VCaP (cell line): ENCODE measurements at regions not wholly inside any gene's neighbourhood (a gene's known extent, or its start where the extent isn't known, plus 50 kb on each side); places are given as distances from the start of the nearest gene placed in this dataset.
"Not testable (repeated sequence)": the region's sequence is repeated elsewhere in the genome, so short reads cannot be mapped to it uniquely, and the experiment has no call there.

Experiments
- H3K27ac ChIP-seq: fragments of 450-650 bp; 2 replicates; pipeline ENCODE4 v1.5.1; 2017
- TF ChIP-seq, protein P1 (sequence below): fragments of 450-650 bp; conservative IDR thresholded peaks from 2 replicates; pipeline ENCODE4 v1.5.1; 2017; ENCODE audit warnings: mild to moderate bottlenecking, moderate library complexity

DNA sequence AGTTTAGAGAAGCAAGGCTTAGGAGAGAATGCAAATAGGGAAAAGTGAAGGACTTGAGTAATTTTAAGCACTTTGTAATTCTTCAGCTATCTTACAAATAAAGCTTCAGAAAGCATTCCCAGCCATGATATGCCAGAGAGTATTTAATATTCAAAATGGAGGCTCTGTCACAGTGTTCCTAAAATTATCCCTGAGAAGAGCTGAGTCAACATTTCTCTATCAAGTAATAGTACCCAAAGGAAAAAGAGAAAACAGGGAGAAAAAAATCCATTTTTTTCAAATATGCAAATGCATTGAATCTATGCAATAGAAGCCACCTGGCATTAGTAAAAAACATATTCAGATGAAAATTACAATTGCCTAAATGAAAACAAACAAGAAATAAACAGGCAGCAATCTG is 392.6 kb upstream of the FAM174A start:
- TF ChIP-seq, protein P1, sequence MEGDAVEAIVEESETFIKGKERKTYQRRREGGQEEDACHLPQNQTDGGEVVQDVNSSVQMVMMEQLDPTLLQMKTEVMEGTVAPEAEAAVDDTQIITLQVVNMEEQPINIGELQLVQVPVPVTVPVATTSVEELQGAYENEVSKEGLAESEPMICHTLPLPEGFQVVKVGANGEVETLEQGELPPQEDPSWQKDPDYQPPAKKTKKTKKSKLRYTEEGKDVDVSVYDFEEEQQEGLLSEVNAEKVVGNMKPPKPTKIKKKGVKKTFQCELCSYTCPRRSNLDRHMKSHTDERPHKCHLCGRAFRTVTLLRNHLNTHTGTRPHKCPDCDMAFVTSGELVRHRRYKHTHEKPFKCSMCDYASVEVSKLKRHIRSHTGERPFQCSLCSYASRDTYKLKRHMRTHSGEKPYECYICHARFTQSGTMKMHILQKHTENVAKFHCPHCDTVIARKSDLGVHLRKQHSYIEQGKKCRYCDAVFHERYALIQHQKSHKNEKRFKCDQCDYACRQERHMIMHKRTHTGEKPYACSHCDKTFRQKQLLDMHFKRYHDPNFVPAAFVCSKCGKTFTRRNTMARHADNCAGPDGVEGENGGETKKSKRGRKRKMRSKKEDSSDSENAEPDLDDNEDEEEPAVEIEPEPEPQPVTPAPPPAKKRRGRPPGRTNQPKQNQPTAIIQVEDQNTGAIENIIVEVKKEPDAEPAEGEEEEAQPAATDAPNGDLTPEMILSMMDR: no peak

DNA sequence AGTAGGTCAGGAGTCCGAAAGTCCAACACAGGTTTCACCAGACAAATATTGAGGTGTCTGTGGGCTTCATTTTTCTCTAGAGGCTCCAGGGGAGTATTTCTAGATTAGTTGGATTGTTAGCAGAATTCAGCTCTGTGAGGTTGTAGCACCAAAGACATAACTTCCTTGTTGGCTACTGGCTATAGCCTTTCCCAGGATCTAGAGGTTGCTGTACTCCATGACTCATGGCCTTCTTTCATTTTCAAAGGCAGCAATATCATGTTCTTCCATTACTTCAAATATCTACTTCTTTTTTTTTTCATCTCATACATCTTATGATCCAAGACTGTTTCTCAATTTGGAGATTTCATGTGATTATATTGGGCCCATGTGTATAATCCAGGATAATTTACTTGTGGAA is 404.0 kb upstream of the FAM174A start:
- TF ChIP-seq, protein P1: no peak
- no peak overlapping the region for H3K27ac ChIP-seq

More for the DNA sequence above, 392.6 kb upstream of the FAM174A start:
- no peak overlapping the region for H3K27ac ChIP-seq

DNA sequence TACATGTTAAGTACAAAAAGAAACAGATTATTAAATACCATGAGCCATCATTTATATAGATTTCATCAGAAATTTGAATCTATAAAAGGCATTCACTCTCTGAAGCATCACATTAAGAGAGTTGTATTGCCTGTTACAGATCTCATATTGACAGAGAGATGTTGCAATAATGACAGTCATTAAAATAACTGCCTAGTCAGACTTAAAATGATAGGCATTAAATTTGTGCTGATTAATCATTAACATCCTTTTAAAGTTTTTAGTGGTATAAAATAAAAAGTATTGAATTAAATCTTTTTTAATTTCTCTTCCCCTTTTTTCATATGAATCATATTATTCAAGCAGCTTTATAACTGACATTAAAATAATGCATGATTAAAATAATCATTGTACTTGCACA is 404.9 kb upstream of the FAM174A start:
- H3K27ac ChIP-seq: no peak overlapping the region
- TF ChIP-seq, protein P1: no peak

DNA sequence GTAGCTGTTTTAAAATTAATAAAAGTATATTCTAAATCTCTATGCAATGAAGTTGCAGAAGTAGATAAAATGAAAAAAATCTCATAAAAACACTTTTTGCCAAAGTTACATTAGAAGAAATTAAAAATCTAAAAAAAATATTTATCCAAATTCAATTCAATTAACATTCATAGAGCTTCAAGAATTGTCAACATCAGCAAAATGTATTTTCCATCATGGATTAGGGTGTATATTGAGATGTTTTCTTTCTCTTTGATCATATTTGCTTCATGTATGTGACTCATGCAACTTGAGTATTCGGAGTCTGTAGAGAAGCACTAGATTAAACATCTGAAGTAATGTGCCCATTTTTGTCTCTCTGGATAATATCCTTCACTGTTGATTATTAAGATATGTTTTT is 415.3 kb upstream of the FAM174A start:
- H3K27ac ChIP-seq: no peak overlapping the region
- TF ChIP-seq, protein P1: no peak

DNA sequence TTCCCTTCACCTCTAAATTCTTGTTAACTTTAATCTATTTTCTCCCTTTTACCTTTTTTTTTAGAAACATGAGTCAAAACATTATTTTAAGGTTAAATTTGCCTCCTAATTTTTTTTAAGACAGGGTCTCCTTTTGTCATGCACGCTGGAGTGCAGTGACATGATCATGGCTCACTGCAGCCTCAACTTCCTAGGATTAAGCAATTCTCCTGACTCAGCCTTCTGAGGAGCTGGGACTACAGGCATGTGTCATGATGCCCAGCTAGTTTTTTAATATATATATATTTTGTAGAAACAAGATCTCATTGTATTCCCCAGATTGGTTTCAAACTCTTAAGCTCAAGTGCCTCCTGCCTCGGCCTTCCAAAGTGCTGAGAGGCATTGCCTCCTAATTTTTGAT is 424.7 kb upstream of the FAM174A start:
- TF ChIP-seq, protein P1: no peak
- H3K27ac ChIP-seq: no peak overlapping the region

DNA sequence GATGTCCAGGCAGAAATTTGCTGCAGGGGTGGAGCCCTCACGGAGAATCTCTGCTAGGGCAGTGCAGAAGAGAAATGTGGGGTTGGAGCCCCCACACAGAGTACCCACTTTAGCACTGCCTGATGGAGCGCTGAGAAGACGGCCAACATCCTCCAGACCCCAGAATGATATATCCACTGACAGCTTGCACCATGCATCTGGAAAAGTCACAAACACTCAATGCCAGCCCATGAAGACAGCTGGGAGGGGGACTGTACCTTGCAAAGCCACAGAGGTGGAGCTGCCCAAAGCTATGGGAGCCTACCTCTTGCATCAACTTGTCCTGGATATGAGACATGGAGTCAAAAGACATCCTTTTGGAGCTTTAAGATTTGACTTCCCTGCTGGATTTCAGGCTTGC is 426.3 kb upstream of the FAM174A start:
- H3K27ac ChIP-seq: no peak overlapping the region
- TF ChIP-seq, protein P1: no peak

DNA sequence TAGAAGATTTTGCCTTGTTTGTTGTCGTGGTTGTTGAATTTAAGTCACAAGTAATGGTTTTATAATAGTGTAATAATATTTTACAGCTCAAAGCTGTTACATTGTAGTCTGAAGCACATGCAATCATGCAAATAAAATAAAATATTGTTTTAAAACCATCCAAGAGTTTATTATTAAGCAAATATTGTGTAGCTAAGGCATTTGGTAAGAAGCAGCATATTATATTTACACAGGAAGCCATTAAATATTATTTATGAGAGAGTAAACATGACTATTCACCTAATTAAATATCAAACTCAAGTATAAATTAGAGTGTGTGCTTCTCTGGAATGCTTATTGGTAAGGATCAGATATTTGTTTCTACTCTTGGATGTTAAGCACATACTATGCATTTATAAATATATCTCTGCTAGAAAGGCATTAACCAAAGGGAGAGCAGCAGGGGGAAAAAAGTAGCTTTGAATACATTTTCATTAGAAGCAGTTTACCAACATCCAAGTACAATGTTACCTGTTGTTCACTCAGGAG is 431.5 kb upstream of the FAM174A start:
- not testable (repeated sequence) for H3K27ac ChIP-seq

DNA sequence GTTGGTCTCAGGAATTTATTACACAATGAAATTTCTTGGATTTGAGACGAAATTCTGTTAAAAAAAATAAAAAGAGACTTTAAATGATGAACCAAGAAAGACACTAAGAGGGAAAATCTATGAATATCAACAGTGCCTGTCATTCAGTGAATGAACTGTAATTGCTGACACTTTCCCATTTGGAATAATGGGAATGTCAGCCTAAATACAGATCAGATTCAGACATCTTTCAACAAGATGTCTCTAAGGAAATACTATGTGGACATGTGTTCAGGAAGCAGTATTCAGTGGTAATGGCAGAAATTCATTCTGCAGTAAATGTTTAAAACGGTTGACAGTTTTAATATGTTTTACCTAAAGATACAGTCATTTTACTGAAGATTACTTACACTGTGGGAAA is 433.7 kb upstream of the FAM174A start:
- not testable (repeated sequence) for H3K27ac ChIP-seq

DNA sequence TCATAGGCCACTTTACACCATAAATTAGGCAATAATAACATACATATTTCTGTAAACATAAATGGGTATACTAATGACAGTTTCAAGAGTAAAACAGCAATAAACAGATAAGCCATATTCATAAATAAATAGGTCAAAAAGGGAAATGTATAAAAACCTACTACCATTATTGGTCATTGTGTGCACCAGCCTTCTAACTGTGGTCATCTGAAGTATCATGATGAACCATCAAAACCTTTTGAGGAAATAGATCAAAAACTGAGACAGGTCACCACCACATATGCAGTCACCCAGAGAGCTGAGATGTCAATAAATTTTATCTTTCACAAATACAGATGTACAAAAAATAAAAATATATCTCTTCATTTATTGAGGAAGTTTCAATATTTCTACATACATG is 438.8 kb upstream of the FAM174A start:
- H3K27ac ChIP-seq: not testable (repeated sequence)

DNA sequence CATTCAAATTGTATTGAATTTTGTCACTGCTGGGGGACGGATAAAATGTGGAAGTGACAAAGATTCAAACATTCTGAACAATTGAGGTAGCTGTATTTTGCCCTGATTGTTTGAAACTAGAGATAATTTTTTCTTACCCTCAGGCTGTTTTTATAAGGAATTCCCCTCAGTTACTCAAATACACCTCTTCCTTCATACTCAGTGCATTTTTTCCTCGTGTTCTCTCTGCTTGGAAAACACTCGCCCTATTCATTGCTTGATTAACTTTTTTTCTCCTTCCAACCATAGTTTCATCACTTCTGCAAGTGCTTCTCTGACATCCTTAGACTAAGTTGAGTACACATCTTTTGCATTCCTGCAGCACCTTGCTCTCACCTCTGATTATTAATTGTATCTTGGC is 454.5 kb upstream of the FAM174A start:
- H3K27ac ChIP-seq: not testable (repeated sequence)

DNA sequence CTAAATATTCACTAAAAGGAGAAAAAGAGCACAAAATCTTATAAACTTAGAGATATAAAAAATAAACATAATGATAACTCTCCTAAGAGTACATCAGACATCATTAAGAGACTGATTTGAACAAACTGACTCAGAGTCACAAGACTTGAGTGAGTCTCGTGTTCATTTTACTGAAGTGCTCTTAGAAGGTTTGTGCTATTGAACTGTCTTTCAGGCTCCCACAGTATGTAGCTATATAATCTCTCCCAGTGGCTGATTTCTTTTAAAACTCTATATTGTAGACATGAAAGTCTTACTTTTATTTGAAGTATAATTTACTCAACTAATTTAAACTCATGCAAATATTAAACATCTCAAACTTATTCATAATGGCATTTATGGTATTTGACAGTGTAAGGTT is 456.0 kb upstream of the FAM174A start:
- H3K27ac ChIP-seq: not testable (repeated sequence)

DNA sequence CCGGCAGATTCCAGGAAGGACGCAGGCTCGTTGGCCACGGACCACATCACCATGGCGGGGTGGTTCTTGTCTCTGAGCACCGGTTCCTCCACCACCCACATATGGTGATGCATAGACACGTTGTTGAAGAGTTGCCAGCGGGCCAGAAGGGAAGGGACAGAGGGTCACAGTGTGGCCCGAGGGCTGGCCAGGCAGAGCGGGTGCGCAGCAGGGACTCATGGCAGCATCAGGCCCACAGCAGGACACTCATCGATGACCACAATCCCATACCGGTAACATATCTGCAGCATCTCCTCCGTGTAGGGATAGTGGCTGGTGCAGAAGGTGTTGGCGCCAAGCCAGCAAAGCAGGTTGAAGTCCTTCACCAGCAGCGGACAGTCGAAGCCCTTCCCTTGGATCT is 469.2 kb upstream of the FAM174A start:
- H3K27ac ChIP-seq: not testable (repeated sequence)
